Calu3 (cell line): ENCODE measurements at regions not wholly inside any gene's neighbourhood (a gene's known extent, or its start where the extent isn't known, plus 50 kb on each side); places are given as distances from the start of the nearest gene placed in this dataset.

ENCODE experiments used
- BruUV-seq: library from RNA; stranded (reverse); fragments of 400-500 nt; replicated peaks from 2 replicates; lab custom pipeline; 2021; lab: Mats Ljungman, UMichigan
- CTCF ChIA-PET: fragments of 300-600 bp; sonication (Branson Sonifier 250); formaldehyde crosslinking; loops from one replicate; lab custom pipeline; 2022; ENCODE audit warnings: antibody characterized with exemption; lab: Charles Lee
- DNase-seq: peaks from one replicate; pipeline ENCODE4 v3.0.0; 2022
- H3K27ac Mint-ChIP-seq: one replicate; pipeline ENCODE4 v1.8.0; 2022; ENCODE audit warnings: mixed read lengths; ENCODE audit not compliant: unreplicated experiment
- H3K27me3 Mint-ChIP-seq: one replicate; pipeline ENCODE4 v1.8.0; 2022; ENCODE audit warnings: mixed read lengths; ENCODE audit not compliant: unreplicated experiment
- H3K36me3 Mint-ChIP-seq: one replicate; pipeline ENCODE4 v1.8.0; 2022; ENCODE audit warnings: mild to moderate bottlenecking, moderate library complexity, mixed read lengths; ENCODE audit not compliant: insufficient read depth, unreplicated experiment
- H3K4me1 Mint-ChIP-seq: one replicate; pipeline ENCODE4 v1.8.0; 2022; ENCODE audit warnings: mild to moderate bottlenecking, low read depth, mixed read lengths; ENCODE audit not compliant: unreplicated experiment
- H3K4me3 Mint-ChIP-seq: one replicate; pipeline ENCODE4 v1.8.0; 2022; ENCODE audit warnings: mild to moderate bottlenecking, low read depth, moderate library complexity, mixed read lengths; ENCODE audit not compliant: unreplicated experiment
- H3K9me3 Mint-ChIP-seq: one replicate; pipeline ENCODE4 v1.8.0; 2022; ENCODE audit warnings: low read depth, mixed read lengths; ENCODE audit not compliant: unreplicated experiment
- intact Hi-C: fragments of 100-400 bp; cut with micrococcal nuclease; formaldehyde crosslinking; loops from one replicate; pipeline ENCODE4 v1.10.0; 2022; ENCODE audit not compliant: unreplicated experiment
- TF ChIP-seq, protein P1 (sequence below): fragments of 200-600 bp; IDR thresholded peaks from one replicate; pipeline ENCODE4 v1.8.0; 2022; ENCODE audit warnings: antibody characterized with exemption; ENCODE audit not compliant: unreplicated experiment

DNA sequence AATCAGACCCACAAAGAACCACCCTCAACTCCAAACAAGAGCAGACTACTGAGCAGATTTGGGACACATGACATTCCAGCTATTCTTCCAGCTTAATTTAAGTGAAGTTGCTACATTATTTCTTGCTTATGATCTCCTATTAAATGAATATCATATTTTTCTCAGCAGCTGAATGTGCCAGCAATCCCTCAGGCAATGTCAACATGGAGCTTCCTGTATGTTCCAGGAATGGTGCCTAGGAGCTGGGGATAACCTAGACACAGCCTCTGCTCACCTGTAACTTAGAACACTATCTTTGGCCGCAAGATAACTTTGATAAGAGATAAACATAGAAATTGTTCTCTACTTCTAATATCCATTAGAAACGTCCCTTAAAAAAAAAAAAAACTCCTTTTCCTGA is 274.4 kb upstream of the RASGEF1B start:
- Mint-ChIP-seq H3K36me3 (no peaks in the 10 kb centered on the region), H3K27me3 (no peaks in the 10 kb centered on the region), H3K9me3 (no peaks in the 10 kb centered on the region), H3K4me3 (no peak overlapping the region), H3K27ac (no peak overlapping the region), H3K4me1 (peaks cover 9% of the 10 kb centered on the region)
- intact Hi-C loops = no loop called here
- DNase-seq = no peak
- TF ChIP-seq, protein P1, sequence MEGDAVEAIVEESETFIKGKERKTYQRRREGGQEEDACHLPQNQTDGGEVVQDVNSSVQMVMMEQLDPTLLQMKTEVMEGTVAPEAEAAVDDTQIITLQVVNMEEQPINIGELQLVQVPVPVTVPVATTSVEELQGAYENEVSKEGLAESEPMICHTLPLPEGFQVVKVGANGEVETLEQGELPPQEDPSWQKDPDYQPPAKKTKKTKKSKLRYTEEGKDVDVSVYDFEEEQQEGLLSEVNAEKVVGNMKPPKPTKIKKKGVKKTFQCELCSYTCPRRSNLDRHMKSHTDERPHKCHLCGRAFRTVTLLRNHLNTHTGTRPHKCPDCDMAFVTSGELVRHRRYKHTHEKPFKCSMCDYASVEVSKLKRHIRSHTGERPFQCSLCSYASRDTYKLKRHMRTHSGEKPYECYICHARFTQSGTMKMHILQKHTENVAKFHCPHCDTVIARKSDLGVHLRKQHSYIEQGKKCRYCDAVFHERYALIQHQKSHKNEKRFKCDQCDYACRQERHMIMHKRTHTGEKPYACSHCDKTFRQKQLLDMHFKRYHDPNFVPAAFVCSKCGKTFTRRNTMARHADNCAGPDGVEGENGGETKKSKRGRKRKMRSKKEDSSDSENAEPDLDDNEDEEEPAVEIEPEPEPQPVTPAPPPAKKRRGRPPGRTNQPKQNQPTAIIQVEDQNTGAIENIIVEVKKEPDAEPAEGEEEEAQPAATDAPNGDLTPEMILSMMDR = no peak
- BruUV-seq = no TSS peak
- CTCF ChIA-PET = no interaction called here

DNA sequence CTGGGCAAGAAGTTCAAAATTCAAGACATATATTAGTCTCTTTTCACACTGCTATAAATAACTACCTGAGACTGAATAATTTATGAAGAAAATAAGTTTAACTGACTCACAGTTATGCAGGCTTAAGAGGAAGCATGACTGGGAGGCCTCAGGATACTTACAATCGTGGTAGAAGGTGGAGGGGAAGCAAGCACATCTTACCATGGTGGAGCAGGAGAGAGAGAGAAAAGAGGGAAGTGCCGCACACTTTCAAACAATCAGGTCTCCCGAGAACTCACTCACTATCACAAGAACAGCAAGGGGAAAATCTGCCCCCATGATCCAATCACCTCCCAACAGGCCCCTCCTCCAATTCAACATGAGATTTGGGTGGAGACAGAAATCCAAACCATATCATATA is 273.3 kb upstream of the RASGEF1B start:
- no peak overlapping the region for H3K4me3 Mint-ChIP-seq
- H3K27me3 Mint-ChIP-seq = no peaks in the 10 kb centered on the region
- TF ChIP-seq, protein P1 = no peak
- H3K27ac Mint-ChIP-seq = no peak overlapping the region
- BruUV-seq = no TSS peak
- intact Hi-C loops = no loop called here
- H3K9me3 Mint-ChIP-seq = no peaks in the 10 kb centered on the region
- CTCF ChIA-PET = no interaction called here
- H3K4me1 Mint-ChIP-seq = peaks cover 9% of the 10 kb centered on the region
- no peaks in the 10 kb centered on the region for H3K36me3 Mint-ChIP-seq
- DNase-seq = no peak

DNA sequence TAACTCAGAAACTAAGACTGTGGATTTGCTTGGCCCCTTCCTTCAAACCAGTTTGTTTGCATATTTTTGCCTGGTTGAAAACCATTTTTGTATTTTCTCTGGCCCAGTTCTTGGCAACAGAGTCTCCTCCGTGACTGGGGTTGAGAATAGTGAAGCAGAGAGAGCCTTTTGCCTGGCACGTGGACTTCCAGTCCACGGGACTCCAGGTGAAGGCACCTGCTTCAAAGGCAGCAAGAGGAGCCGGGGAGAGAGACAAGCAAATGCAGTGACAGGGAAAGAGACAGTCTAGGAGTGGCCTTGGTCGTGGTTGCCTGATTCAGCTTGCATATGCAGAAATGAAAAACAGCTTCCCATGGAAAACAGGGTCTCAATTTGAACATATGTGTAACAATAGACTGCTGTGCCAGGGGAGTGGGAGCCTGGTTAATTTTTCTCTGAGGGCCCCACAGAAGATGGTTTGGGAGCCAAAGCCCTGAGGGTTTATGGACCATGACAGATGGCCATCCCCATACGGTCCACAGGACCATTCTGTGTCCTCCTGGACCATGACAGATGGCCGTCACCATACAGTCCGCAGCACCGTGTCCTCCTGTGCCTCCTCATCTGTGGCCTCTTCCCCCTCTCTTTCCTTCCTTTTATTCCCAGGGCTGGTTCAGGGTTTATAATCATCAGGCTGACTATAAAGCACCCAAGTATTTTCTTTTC is 272.2 kb upstream of the RASGEF1B start:
- BruUV-seq = no TSS peak
- H3K27ac Mint-ChIP-seq = no peak overlapping the region

DNA sequence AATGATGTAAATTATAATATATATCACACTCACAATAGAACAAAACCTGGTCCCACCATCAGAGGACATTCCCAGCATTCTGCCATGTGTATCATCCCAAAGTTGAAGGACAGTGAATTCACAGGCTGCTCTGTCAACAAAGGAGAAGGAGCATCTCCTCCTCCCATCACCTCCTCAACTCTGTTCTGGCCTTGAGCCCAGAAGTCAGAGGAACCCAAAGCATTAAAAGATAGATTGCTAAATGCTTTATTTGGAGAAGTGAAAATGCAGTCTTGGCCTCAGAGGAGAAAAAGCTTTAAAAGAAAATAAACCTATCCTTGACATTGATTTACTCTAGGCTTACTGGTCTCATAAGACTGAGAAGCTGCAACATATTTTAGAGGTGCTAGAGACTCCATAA is 268.8 kb upstream of the RASGEF1B start:
- peaks cover 4% of the 10 kb centered on the region for H3K36me3 Mint-ChIP-seq
- BruUV-seq = no TSS peak
- peaks cover 14% of the 10 kb centered on the region for H3K4me1 Mint-ChIP-seq
- CTCF ChIA-PET = no interaction called here
- no peaks in the 10 kb centered on the region for H3K27me3 Mint-ChIP-seq
- no peaks in the 10 kb centered on the region for H3K9me3 Mint-ChIP-seq
- no peak overlapping the region for H3K4me3 Mint-ChIP-seq
- no peak for DNase-seq
- intact Hi-C loops = no loop called here
- H3K27ac Mint-ChIP-seq = no peak overlapping the region
- TF ChIP-seq, protein P1 = no peak

More for the DNA sequence above, 272.2 kb upstream of the RASGEF1B start:
- no peak for DNase-seq
- H3K36me3 Mint-ChIP-seq = no peaks in the 10 kb centered on the region
- intact Hi-C loops = no loop called here
- no peaks in the 10 kb centered on the region for H3K9me3 Mint-ChIP-seq
- CTCF ChIA-PET = no interaction called here
- H3K4me3 Mint-ChIP-seq = no peak overlapping the region
- peaks cover 9% of the 10 kb centered on the region for H3K4me1 Mint-ChIP-seq
- H3K27me3 Mint-ChIP-seq = no peaks in the 10 kb centered on the region
- TF ChIP-seq, protein P1 = no peak
